Hematopoietic multipotent progenitor cell treated with erythropoietin and hydrocortisone succinate and interleukin-3 and kit ligand, for 15 days (in vitro differentiated cells): ENCODE measurements at regions not wholly inside any gene's neighbourhood (a gene's known extent, or its start where the extent isn't known, plus 50 kb on each side); places are given as distances from the start of the nearest gene placed in this dataset.

Experiments
- DNase-seq: peaks from one replicate; pipeline ENCODE4 v3.0.0-alpha.2; 2015; ENCODE audit warnings: low spot score

GRCh38 chr3:194265996-194266964 lies 84.8 kb downstream of the CPN2 start:
- no peak for DNase-seq

GRCh38 chr3:194267744-194268653 lies 83.1 kb downstream of the CPN2 start:
- no peak for DNase-seq

DNA sequence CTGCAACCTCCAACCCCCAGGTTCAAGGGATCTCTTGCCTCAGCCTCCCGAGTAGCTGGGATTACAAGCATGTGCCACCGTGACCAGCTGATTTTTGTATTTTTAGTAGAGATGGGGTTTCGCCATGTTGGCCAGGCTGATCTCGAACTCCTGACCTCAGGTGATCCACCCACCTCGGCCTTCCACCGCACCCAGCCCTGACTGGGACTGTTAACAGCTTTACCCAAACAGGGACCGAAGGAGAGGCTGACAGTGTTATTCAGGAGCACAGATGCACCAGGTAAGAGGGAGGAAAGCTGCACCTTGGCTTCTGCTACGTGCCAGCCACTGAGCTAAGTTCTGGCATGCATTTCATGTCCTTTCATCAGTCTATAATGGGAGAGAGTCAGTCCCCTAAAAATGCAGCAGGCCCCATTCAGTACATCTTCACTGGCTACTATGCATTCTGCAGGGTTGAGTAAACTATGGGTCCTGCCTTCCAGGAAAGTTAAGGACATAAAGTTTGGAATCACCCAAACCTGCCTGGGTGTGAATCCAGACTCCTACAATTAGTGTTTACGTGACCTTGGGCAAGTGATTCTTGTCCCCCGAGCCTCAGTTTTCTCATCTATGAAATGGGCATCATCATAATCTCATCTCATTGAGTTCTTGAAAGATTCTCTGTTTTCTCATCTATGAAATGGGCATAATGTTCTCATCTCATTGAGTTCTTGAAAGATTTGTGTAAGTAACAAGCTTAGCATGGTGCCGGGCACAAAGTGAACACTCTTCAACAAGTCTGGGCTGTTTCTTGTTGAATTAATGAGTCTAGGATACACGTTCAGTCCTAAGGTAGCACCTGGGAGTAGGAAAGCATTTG lies 82.2 kb downstream of the CPN2 start:
- no peak for DNase-seq

DNA sequence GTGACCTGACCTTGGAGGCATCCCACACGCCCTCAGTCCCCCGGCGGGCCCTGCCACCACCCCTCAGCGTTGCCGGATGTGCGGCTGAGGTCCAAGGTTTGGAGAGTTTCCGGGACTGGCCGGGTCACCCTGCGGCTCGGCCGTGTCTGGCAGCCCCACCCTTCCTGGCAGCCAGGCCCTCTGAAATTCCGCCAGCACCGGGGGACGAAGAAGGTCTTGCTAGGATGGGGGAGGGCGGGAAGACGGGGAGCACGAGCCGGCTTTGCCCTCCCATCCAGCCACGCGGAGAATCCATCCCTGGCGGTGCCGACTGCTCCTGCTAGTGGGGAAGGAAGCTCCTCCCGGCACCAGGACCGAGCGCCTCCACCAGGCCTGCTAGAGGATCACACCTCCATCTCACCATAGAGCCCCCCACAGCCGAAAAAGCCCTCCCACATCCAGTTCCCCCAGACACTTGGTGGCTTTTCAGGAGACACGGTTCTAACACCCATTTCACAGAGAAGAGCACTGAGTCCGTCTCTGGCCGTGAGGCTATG lies 81.5 kb downstream of the CPN2 start:
- DNase-seq = no peak

DNA sequence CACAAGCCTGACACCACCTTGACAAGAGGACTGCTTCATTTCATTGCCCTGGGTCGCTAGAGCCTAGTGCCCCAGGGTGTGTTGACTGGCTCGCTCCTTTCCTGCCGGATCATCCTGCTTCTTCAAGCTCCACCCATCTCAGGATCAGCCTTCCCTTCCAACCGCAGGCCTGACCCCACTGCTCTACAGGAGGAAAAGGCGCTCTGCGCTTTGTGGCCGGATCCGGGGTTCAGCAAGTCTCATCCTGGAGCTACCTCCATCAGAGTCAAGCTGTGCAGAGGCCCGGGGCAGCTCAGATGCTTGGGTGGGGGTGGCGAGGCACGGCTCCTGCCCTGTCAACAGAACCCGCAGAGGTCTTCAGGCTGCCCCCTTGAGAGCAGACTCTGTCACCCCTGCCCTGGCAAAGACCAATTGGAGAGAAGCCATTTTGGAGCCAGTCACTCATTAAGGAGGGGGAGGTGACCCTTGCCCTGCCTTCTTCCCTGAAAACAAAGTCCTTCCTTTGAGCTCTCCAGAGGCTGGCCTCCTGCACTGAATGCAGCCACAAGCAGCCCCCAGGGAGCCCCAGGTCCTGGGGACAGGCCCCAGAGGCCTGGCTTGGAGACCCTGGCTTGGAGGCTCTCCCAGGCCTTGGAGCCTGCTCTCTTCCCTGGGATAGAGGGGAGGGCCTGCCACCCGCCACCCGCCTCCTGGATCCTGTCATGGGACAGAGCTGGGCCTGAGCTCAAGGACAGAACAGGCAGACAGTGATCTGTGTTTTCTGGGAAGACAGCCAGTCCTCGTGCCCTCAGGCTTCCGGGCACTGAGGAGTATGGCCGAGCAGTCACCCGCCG lies 80.3 kb downstream of the CPN2 start:
- no peak for DNase-seq

DNA sequence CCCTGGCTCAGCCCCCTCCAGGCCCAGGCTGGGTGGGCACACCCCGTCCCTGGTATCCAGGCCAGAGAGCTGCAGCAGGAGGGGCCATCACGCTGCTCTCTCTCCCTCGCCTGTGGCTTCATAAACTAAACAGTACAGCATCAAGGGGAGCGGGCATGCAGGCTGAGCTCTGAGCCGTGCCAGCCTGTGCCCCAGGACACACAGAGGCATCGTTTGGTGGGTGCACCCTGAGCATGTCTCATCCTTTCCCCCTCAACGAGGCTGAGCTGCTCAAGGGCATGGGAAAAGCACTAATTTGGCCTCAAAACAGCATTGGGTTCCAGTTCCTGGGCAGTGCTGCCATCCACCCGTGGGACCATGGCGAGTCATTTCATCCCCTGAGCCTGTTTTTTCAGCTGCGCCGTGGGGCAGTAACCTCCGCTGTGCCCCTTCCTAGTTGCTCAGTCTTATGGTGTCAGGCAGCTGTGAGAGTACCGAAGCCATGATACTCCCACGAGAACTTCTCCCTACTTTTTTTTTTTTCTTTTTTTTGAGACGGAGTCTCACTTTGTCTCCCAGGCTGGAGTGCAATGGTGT lies 79.6 kb downstream of the CPN2 start:
- DNase-seq = no peak

DNA sequence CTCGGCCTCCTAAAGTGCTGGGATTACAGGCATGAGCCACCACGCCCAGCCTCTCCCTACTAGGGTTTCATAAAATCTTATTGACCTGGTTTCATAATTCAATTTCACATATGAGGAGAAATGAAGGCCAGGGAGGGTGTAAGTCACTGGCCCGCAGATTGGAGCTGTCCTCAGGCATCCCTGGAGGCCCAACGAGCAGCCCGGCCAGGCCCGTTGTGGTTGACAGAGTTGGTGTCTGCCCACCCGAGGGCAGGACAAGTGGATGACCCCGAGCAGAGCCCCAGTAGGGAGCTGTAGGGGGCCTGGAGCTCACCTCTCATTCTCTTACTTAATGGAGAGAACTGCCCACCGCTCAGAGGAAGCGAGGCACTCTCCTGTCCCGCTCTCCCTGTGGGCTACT lies 78.9 kb downstream of the CPN2 start:
- DNase-seq = no peak

DNA sequence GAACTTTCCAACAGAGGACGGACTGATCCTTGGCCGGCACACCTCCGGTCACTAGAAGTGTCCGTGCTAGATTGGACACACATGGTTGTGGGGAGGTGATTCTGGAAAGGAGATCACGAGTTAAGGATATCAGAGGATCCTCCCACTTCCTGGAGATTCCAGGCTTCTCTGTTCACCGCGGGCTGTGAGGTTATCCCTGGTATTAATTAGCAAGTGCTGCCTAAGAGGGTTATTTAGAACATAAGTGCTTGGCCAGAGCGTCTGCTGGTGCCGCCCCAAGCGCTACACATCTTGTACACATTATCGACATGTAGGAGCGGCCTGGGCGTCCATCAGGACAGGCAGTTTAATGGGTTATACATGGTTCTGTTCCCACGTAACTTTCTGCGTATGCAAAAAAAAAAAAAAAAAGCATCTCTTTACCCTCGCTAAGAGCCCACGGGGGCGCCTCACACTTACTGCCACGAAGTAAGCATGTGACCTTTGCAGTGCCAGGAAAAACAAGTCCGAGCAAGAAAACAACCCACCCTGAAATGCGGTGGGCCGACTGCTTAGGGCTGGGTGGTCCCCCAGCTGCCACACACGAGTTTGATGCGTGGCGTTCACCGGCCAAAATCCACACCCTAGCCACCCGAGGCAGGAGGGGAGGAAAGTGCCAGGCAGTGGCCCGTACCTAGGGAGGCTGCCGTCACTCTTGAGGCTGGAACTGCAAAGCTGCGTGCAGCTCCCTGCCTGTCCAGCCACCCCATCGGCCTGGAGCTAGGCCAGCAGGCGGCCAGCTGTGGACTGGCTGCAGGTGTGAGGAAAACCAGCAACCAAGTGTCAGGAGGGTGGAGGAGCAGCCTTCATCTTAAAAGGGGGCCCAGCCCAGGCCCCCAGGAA lies 78.0 kb downstream of the CPN2 start:
- DNase-seq = no peak

DNA sequence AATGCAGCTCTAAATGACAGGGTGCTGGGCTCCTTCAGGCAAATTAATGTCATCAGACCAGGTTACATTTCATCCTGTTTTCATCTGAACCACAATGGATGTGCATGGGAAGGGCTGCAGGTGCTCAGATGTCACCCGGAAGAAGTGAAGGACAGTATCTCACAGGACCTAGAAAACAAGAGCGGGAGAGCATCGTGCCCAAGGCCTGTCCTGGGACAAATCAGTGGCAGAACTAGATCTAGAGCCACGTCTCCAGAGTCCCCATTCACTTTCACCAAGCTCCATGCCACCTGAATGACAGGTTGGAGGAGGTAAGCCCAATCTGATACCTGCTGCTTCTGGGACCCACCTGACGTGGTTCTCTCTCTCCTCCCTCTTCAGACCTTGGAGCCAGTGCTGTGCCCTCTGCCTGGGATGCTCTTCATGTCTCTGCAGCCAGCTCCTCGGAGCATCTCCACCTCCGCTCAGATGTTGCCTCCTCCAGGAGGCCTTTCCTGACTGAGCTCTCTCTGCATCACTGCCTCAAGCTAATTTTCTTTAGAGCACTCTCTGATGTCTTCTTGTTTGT lies 77.3 kb downstream of the CPN2 start:
- no peak for DNase-seq

DNA sequence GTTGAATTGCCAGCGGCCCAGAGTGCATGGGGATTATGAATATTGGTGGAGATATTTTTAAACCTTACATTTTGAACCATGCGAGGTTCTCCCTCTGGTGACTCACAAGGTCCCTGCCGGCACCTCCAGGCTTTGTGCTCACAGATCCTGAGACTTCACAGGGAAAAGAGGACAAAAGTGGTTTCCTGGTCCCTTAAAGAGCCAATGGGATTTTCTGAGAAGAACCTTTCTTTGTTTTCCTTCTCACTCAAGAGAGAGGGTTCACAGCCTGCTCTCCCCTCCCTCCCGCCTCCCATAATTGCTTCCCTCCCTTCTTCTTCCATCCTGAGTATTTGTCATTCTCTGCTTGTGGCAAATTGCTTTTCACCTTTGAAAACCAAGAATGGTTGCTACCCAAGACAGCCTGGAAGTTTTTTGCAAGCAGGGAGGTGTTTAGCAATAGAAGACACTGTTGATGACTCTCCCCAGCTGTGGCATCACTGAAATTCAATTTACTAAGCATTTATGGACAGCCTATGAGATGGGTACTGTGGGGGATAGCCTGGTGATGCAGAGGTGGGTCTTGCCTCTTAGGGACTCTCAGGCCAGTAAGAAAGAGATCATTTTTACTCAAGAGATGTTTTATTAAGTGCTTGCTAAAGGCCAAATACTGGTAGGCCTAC lies 76.6 kb downstream of the CPN2 start:
- DNase-seq = no peak

- DNase-seq = no peak
Observed at GRCh38 chr3:194275291-194275690, 75.8 kb downstream of the CPN2 start.

GRCh38 chr3:194275721-194276120 lies 75.4 kb downstream of the CPN2 start:
- no peak for DNase-seq

DNA sequence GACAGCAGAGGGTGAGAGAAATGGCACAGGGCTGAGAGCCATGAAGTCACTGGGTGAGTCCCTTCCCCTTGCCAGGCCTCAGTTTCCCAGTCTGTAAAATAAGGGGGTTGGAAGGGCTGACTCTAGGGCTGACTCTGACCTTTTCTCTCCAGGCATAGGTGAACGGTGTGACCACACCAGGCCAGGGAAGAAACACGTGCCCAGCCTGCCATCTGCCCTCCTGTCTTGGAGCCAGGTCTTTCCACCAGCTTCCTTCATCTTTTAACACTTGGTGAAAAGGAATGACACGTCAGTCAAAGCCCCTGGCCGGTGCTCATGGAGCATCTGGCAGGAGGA lies 74.4 kb downstream of the CPN2 start:
- DNase-seq = no peak

GRCh38 chr3:194277104-194277785 lies 73.9 kb downstream of the CPN2 start:
- DNase-seq = no peak

GRCh38 chr3:194277786-194278130 lies 73.4 kb downstream of the CPN2 start:
- no peak for DNase-seq

- no peak for DNase-seq
Observed at GRCh38 chr3:194278186-194278845, 72.8 kb downstream of the CPN2 start.

DNA sequence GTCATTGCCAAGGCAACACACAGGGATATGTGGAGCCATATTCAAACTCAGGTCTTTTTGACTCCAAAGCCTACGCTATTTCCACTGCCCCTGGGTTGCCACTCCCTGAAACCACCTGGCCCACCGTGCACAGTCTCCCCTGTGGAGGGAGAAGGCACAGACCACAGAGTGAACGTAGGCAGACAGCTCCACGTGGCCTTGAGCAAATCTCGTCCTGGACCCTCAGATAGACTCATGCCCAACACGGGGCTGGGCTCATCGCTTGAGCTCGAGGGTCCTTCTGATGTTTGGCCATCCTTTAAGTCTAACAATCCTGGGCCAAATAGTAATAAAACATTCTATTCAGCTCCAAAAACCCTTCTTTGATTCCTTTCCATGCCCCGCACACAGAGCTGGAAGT lies 72.0 kb downstream of the CPN2 start:
- no peak for DNase-seq
